OCI-LY7 (cell line): ENCODE measurements at regions not wholly inside any gene's neighbourhood (a gene's known extent, or its start where the extent isn't known, plus 50 kb on each side); places are given as distances from the start of the nearest gene placed in this dataset.

Experiments used
- EZH2phosphoT487 ChIP-seq: fragments of 200-600 bp; sonication (generic); IDR thresholded peaks from 2 replicates; pipeline ENCODE4 v1.6.1; 2018; ENCODE audit warnings: low read depth, borderline replicate concordance, mild to moderate bottlenecking, mixed run types, antibody characterized with exemption, low read length, moderate library complexity, mixed read lengths
- TF ChIP-seq, protein P1 (sequence below): fragments of 200-600 bp; sonication (generic); conservative IDR thresholded peaks from 2 replicates; pipeline ENCODE4 v1.5.1; 2014; ENCODE audit warnings: mild to moderate bottlenecking, antibody characterized with exemption, low read length, moderate library complexity, mixed read lengths

DNA sequence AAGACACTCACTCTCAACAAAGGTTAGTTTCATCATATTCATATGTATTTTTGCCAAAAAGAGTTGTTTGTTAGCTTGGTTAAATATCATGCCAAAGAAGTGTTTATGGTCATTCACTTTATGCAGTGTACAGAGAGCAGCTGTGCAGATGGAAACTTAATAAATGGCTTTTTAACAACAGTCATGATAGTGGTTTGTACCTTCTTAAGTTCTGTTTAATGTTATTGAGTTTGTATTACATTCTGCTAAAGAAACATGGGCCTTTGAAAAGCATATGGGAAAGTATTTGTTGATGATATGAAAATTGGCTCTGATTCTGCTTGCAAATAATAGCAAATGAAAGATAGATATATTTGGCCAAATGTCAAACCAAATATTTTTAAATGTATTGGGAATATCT is 607.3 kb downstream of the NCAM2 start:
- TF ChIP-seq, protein P1, sequence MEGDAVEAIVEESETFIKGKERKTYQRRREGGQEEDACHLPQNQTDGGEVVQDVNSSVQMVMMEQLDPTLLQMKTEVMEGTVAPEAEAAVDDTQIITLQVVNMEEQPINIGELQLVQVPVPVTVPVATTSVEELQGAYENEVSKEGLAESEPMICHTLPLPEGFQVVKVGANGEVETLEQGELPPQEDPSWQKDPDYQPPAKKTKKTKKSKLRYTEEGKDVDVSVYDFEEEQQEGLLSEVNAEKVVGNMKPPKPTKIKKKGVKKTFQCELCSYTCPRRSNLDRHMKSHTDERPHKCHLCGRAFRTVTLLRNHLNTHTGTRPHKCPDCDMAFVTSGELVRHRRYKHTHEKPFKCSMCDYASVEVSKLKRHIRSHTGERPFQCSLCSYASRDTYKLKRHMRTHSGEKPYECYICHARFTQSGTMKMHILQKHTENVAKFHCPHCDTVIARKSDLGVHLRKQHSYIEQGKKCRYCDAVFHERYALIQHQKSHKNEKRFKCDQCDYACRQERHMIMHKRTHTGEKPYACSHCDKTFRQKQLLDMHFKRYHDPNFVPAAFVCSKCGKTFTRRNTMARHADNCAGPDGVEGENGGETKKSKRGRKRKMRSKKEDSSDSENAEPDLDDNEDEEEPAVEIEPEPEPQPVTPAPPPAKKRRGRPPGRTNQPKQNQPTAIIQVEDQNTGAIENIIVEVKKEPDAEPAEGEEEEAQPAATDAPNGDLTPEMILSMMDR, result no peak
- TF ChIP-seq EZH2phosphoT487, result no peak
